OCI-LY3 (cell line): ENCODE measurements at regions not wholly inside any gene's neighbourhood (a gene's known extent, or its start where the extent isn't known, plus 50 kb on each side); places are given as distances from the start of the nearest gene placed in this dataset.

Experiments
- H2AFZ ChIP-seq: fragments of 200-600, 300-600 bp; shearing (Covaris generic); 2 replicates; pipeline ENCODE4 v1.6.0; 2014; ENCODE audit warnings: antibody characterized with exemption, low read depth, low read length
- H3K27ac ChIP-seq: fragments of 200-600, 300-600 bp; sonication (generic); 2 replicates; pipeline ENCODE4 v1.5.1; 2014; ENCODE audit warnings: mild to moderate bottlenecking, low read length, moderate library complexity, mixed read lengths
- H3K27me3 ChIP-seq: fragments of 200-600, 300-600 bp; sonication (generic); 2 replicates; pipeline ENCODE4 v1.6.1; 2014; ENCODE audit warnings: low read depth, low read length, mixed read lengths
- H3K36me3 ChIP-seq: fragments of 200-600, 300-600 bp; sonication (generic); replicated peaks from 2 replicates; pipeline ENCODE3; 2014; ENCODE audit warnings: low read depth, low read length, mixed read lengths
- H3K4me1 ChIP-seq: fragments of 300-600, 200-600 bp; sonication (generic); 2 replicates; pipeline ENCODE4 v1.6.1; 2014; ENCODE audit warnings: low read length, mixed read lengths
- H3K4me2 ChIP-seq: fragments of 200-600, 300-600 bp; sonication (generic); 2 replicates; pipeline ENCODE4 v1.6.1; 2014; ENCODE audit warnings: low read length, mixed read lengths
- H3K4me3 ChIP-seq: fragments of 300-600, 200-600 bp; sonication (generic); 2 replicates; pipeline ENCODE4 v1.5.1; 2014; ENCODE audit warnings: antibody characterized with exemption, mild to moderate bottlenecking, low read length, moderate library complexity
- H3K79me2 ChIP-seq: fragments of 300-600, 200-600 bp; shearing (Covaris generic); 2 replicates; pipeline ENCODE4 v1.6.1; 2014; ENCODE audit warnings: mild to moderate bottlenecking, low read length, mixed read lengths
- H3K9ac ChIP-seq: fragments of 300-600, 200-600 bp; shearing (Covaris generic); 2 replicates; pipeline ENCODE4 v1.6.0; 2014; ENCODE audit warnings: mild to moderate bottlenecking, low read length, moderate library complexity
- H3K9me3 ChIP-seq: fragments of 200-600, 300-600 bp; shearing (Covaris generic); 2 replicates; pipeline ENCODE4 v1.6.1; 2014; ENCODE audit warnings: low read length, mixed read lengths; ENCODE audit not compliant: insufficient read depth
- H4K20me1 ChIP-seq: fragments of 200-600, 300-600 bp; sonication (generic); 2 replicates; pipeline ENCODE4 v1.6.1; 2016; ENCODE audit warnings: low read length, mixed read lengths; ENCODE audit not compliant: insufficient read depth
- CTCF ChIP-seq: fragments of 200-600, 300-600 bp; sonication (generic); IDR thresholded peaks from 2 replicates; pipeline ENCODE4 v1.5.1; 2014; ENCODE audit warnings: antibody characterized with exemption, low read length, low read depth
- EZH2phosphoT487 ChIP-seq: fragments of 200-600 bp; shearing (Covaris generic); IDR thresholded peaks from 2 replicates; pipeline ENCODE4 v1.6.1; 2018; ENCODE audit warnings: antibody characterized with exemption, mixed run types, low read depth

- H3K9me3 ChIP-seq: no peaks in the 10 kb centered on the region
- H2AFZ ChIP-seq: no peak overlapping the region
- no peak overlapping the region for H3K9ac ChIP-seq
- no peaks in the 10 kb centered on the region for H4K20me1 ChIP-seq
- H3K27ac ChIP-seq: no peak overlapping the region
- H3K27me3 ChIP-seq: no peaks in the 10 kb centered on the region
- H3K4me1 ChIP-seq: no peaks in the 10 kb centered on the region
- TF ChIP-seq CTCF (no peak), EZH2phosphoT487 (no peak)
- H3K36me3 ChIP-seq: no peaks in the 10 kb centered on the region
- H3K79me2 ChIP-seq: no peaks in the 10 kb centered on the region
- H3K4me2 ChIP-seq: no peak overlapping the region
- no peak overlapping the region for H3K4me3 ChIP-seq
These were observed 101.1 kb upstream of the IFNGR1 start for GRCh38 chr6:137320271-137320670.

- Histone ChIP-seq H3K27ac (no peak overlapping the region), H3K4me1 (peaks cover 8% of the 10 kb centered on the region), H3K4me2 (no peak overlapping the region), H4K20me1 (no peaks in the 10 kb centered on the region), H3K9me3 (no peaks in the 10 kb centered on the region), H3K4me3 (no peak overlapping the region), H2AFZ (no peak overlapping the region), H3K27me3 (no peaks in the 10 kb centered on the region), H3K79me2 (no peaks in the 10 kb centered on the region), H3K36me3 (no peaks in the 10 kb centered on the region), H3K9ac (no peak overlapping the region)
- no peak for TF ChIP-seq CTCF
- no peak for TF ChIP-seq EZH2phosphoT487
These were observed 97.4 kb upstream of the IFNGR1 start for GRCh38 chr6:137316626-137317025.

GRCh38 chr6:137315081-137315480 lies 95.9 kb upstream of the IFNGR1 start:
- no peak overlapping the region for H3K4me2 ChIP-seq
- no peak overlapping the region for H3K27ac ChIP-seq
- no peaks in the 10 kb centered on the region for H3K9me3 ChIP-seq

More at GRCh38 chr6:137315081-137315480, 95.9 kb upstream of the IFNGR1 start:
- Histone ChIP-seq H3K27me3 (no peaks in the 10 kb centered on the region), H4K20me1 (no peaks in the 10 kb centered on the region), H3K36me3 (no peaks in the 10 kb centered on the region), H2AFZ (no peak overlapping the region), H3K4me3 (no peak overlapping the region), H3K4me1 (peaks cover 8% of the 10 kb centered on the region), H3K79me2 (no peaks in the 10 kb centered on the region), H3K9ac (no peak overlapping the region)
- no peak for TF ChIP-seq EZH2phosphoT487
- no peak for TF ChIP-seq CTCF
